SK-N-SH treated with all-trans-retinoic acid at 6 μM for 48 hours (cell line): ENCODE measurements at regions not wholly inside any gene's neighbourhood (a gene's known extent, or its start where the extent isn't known, plus 50 kb on each side); places are given as distances from the start of the nearest gene placed in this dataset.

Experiments
- ATAC-seq: fragments of 200-7000 bp; cut with Tn5 transposase; 3 replicates; pipeline ENCODE4 v1.9.1; 2020; ENCODE audit warnings: mild to moderate bottlenecking, moderate library complexity
- ARNTL ChIP-seq: fragments of 450-650 bp; formaldehyde crosslinking; IDR thresholded peaks from 2 replicates; pipeline ENCODE4 v1.5.0; 2020; ENCODE audit warnings: low read depth, mild to moderate bottlenecking, moderate library complexity, borderline replicate concordance
- BACH2 ChIP-seq: fragments of 250-450 bp; sonication (Bioruptor Pico); IDR thresholded peaks from 2 replicates; pipeline ENCODE4 v1.9.0; 2021; ENCODE audit warnings: mild to moderate bottlenecking, borderline replicate concordance
- CSDC2 ChIP-seq: fragments of 250-450 bp; sonication (Bioruptor Pico); IDR thresholded peaks from 2 replicates; pipeline ENCODE4 v1.5.0; 2020; ENCODE audit warnings: mild to moderate bottlenecking, moderate library complexity
- GLIS3 ChIP-seq: fragments of 250-450 bp; sonication (Bioruptor Pico); IDR thresholded peaks from 2 replicates; pipeline ENCODE4 v1.5.0; 2020; ENCODE audit warnings: mild to moderate bottlenecking, moderate library complexity
- ISL1 ChIP-seq: fragments of 250-450 bp; sonication (Bioruptor Pico); IDR thresholded peaks from 2 replicates; pipeline ENCODE4 v2.1.2; 2022; ENCODE audit warnings: mild to moderate bottlenecking, moderate library complexity
- PATZ1 ChIP-seq: fragments of 250-450 bp; sonication (Bioruptor Pico); IDR thresholded peaks from 2 replicates; pipeline ENCODE4 v1.8.0; 2020; ENCODE audit warnings: mild to moderate bottlenecking, moderate library complexity, borderline replicate concordance
- PPARA ChIP-seq: fragments of 250-450 bp; sonication (Bioruptor Pico); IDR thresholded peaks from 2 replicates; pipeline ENCODE4 v1.5.0; 2020; ENCODE audit warnings: mild to moderate bottlenecking, borderline replicate concordance
- RARB ChIP-seq: fragments of 250-450 bp; sonication (Bioruptor Pico); IDR thresholded peaks from 2 replicates; pipeline ENCODE4 v1.8.0; 2021; ENCODE audit warnings: mild to moderate bottlenecking, moderate library complexity
- TOX ChIP-seq: fragments of 250-450 bp; sonication (Bioruptor Pico); IDR thresholded peaks from 2 replicates; pipeline ENCODE4 v1.8.0; 2021; ENCODE audit warnings: mild to moderate bottlenecking, moderate library complexity, borderline replicate concordance
- ZC3H10 ChIP-seq: fragments of 250-450 bp; sonication (Bioruptor Pico); IDR thresholded peaks from 2 replicates; pipeline ENCODE4 v1.5.1; 2021; ENCODE audit warnings: mild to moderate bottlenecking, moderate library complexity
- ZFP3 ChIP-seq: fragments of 250-450 bp; sonication (Bioruptor Pico); IDR thresholded peaks from 2 replicates; pipeline ENCODE4 v1.5.0; 2020; ENCODE audit warnings: mild to moderate bottlenecking, moderate library complexity
- ZFP30 ChIP-seq: fragments of 450-650 bp; formaldehyde crosslinking; IDR thresholded peaks from 2 replicates; pipeline ENCODE4 v1.5.0; 2022; ENCODE audit warnings: mild to moderate bottlenecking, moderate library complexity
- ZNF565 ChIP-seq: fragments of 450-650 bp; formaldehyde crosslinking; conservative IDR thresholded peaks from 2 replicates; pipeline ENCODE4 v1.5.0; 2020; ENCODE audit warnings: low read depth, mild to moderate bottlenecking, moderate library complexity
- ZNF8 ChIP-seq: fragments of 450-650 bp; formaldehyde crosslinking; IDR thresholded peaks from 2 replicates; pipeline ENCODE4 v1.5.0; 2020; ENCODE audit warnings: mild to moderate bottlenecking, moderate library complexity
- TF ChIP-seq, protein P1 (sequence below): fragments of 250-450 bp; sonication (Bioruptor Pico); IDR thresholded peaks from 2 replicates; pipeline ENCODE4 v1.5.1; 2021; ENCODE audit warnings: mild to moderate bottlenecking, moderate library complexity
- TF ChIP-seq, protein P2 (sequence below): fragments of 250-450 bp; sonication (Bioruptor Pico); IDR thresholded peaks from 2 replicates; pipeline ENCODE4 v1.5.1; 2020; ENCODE audit warnings: low read depth, mild to moderate bottlenecking, moderate library complexity
- TF ChIP-seq, protein P3 (sequence below): fragments of 250-450 bp; sonication (Bioruptor Pico); IDR thresholded peaks from 2 replicates; pipeline ENCODE4 v1.8.0; 2021; ENCODE audit warnings: low read depth, mild to moderate bottlenecking, moderate library complexity, borderline replicate concordance

DNA sequence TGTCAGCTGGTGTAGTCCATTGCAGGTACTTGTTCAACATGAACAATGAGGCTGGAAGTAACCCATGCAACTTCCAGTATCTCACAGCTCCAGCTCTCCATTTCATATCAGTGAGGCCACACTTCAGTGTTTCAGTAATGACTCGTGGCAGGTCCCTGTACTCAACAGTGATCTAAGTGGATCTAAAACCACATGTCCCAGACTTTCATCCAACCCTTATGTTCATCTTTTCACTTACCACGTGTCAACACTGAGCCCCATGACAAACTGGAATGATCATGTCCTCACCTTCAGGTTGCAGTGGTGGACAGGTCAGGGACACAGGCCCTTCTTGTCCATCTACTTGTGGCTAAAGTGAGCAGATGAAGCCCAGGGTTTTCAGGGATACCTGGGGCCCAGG lies 155.0 kb upstream of the GRB10 start:
- TF ChIP-seq, protein P1, sequence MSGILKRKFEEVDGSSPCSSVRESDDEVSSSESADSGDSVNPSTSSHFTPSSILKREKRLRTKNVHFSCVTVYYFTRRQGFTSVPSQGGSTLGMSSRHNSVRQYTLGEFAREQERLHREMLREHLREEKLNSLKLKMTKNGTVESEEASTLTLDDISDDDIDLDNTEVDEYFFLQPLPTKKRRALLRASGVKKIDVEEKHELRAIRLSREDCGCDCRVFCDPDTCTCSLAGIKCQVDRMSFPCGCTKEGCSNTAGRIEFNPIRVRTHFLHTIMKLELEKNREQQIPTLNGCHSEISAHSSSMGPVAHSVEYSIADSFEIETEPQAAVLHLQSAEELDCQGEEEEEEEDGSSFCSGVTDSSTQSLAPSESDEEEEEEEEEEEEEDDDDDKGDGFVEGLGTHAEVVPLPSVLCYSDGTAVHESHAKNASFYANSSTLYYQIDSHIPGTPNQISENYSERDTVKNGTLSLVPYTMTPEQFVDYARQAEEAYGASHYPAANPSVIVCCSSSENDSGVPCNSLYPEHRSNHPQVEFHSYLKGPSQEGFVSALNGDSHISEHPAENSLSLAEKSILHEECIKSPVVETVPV (CRISPR knock-in tag) = no peak
- no peak for TF ChIP-seq ZNF565
- no peak for TF ChIP-seq ARNTL (CRISPR knock-in tag)
- no peak for TF ChIP-seq ZC3H10
- no peak for TF ChIP-seq RARB (CRISPR knock-in tag)
- no peak for TF ChIP-seq ZNF8
- ATAC-seq = no peak

DNA sequence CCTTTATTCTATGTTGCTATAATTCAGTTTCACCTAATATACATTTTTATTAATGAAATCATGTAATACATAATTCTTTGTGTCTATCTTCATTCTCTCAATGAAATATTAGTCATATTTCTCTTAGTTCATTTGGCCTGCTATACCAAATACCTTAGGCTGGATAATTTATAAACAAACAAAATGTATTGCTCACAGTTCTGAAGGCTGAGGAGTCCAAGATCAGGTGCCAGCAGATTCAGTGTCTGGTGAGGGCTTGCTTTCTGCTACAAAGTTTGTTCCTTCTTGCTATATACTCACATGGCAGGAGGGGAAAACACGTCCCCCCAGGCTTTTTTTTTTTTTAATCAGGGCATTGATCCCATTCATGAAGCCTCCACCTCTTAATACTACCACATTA lies 143.4 kb upstream of the GRB10 start:
- TF ChIP-seq ZFP30 (CRISPR knock-in tag) = no peak
- TF ChIP-seq, all 23 proteins: peak for 0
- ATAC-seq = no peak

DNA sequence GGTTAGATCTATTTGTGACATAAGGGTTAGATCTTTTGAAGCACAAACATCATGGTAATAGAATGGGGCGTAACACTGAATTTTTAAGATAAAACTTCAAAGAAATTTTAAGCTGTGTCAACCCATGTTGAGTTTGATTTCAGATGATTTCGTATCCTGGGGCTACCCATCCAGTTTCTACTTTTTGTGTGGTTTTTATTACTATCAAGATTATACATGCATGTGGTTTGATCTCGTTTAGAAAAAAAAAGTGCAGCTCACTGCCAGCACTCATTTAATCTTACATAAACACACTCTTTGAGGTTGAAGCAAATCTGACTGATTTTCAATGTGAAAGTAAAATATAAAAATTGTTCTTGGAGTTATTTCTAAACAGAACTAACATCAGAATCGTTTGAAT lies 140.8 kb upstream of the GRB10 start:
- TF ChIP-seq ZNF565 = no peak
- TF ChIP-seq, protein P2, sequence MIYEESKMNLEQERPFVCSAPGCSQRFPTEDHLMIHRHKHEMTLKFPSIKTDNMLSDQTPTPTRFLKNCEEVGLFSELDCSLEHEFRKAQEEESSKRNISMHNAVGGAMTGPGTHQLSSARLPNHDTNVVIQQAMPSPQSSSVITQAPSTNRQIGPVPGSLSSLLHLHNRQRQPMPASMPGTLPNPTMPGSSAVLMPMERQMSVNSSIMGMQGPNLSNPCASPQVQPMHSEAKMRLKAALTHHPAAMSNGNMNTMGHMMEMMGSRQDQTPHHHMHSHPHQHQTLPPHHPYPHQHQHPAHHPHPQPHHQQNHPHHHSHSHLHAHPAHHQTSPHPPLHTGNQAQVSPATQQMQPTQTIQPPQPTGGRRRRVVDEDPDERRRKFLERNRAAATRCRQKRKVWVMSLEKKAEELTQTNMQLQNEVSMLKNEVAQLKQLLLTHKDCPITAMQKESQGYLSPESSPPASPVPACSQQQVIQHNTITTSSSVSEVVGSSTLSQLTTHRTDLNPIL (CRISPR knock-in tag) = no peak
- TF ChIP-seq CSDC2 (CRISPR knock-in tag) = no peak
- no peak for TF ChIP-seq BACH2 (CRISPR knock-in tag)
- TF ChIP-seq RARB (CRISPR knock-in tag) = no peak
- TF ChIP-seq, all 23 proteins: peak for 0
- no peak for ATAC-seq

DNA sequence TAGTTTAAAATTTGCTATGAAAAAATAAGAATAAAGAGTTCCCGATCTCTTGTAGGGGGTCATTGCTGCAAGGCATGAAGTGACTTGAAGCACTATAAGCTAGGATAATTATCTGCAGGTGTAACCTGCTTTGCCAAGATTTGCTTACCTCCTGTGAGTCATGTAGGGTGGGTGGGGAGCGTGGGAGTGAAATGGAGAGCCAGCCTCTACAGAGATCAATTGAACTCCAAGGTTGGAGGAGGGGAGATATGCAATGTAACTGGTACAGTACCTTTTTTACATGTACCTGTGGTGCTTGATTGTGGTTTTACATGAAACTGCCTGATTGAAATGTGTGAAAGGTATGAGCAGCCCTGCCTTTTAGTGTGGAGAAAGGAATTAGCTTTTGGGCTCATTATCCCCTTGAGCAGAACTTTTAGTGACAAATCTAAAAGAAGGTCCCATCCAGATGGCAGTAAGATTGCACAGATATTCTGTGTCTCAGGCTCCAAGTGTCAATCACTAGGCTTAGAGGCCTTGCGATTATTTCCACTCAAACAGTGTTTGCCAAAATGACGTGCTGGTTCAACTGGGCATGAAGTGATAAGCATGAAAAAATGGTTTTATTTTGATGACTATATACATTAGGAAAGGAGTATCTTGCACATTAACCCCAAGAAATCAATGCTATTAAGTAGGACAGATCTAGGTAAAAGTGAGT lies 138.6 kb upstream of the GRB10 start:
- TF ChIP-seq CSDC2 (CRISPR knock-in tag) (no peak), PATZ1 (CRISPR knock-in tag) (no peak), RARB (CRISPR knock-in tag) (no peak), ZC3H10 (no peak), ZFP3 (CRISPR knock-in tag) (no peak), ZFP30 (CRISPR knock-in tag) (no peak)
- TF ChIP-seq, protein P3, sequence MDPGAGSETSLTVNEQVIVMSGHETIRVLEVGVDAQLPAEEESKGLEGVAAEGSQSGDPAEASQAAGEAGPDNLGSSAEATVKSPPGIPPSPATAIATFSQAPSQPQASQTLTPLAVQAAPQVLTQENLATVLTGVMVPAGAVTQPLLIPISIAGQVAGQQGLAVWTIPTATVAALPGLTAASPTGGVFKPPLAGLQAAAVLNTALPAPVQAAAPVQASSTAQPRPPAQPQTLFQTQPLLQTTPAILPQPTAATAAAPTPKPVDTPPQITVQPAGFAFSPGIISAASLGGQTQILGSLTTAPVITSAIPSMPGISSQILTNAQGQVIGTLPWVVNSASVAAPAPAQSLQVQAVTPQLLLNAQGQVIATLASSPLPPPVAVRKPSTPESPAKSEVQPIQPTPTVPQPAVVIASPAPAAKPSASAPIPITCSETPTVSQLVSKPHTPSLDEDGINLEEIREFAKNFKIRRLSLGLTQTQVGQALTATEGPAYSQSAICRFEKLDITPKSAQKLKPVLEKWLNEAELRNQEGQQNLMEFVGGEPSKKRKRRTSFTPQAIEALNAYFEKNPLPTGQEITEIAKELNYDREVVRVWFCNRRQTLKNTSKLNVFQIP (CRISPR knock-in tag) = no peak
- TF ChIP-seq, protein P1 (CRISPR knock-in tag) = no peak
- ATAC-seq = no peak

- TF ChIP-seq GLIS3 (no peak), ISL1 (CRISPR knock-in tag) (no peak), ZFP3 (CRISPR knock-in tag) (no peak), TOX (CRISPR knock-in tag) (no peak), CSDC2 (CRISPR knock-in tag) (no peak), PPARA (CRISPR knock-in tag) (no peak), ZNF565 (no peak), ARNTL (CRISPR knock-in tag) (no peak), PATZ1 (CRISPR knock-in tag) (no peak)
- TF ChIP-seq, protein P3 (CRISPR knock-in tag) = no peak
- TF ChIP-seq, protein P2 (CRISPR knock-in tag) = no peak
- ATAC-seq = no peak
These were observed 137.4 kb upstream of the GRB10 start for GRCh38 chr7:50920031-50920635.
